ENCODE measurements at regions not wholly inside any gene's neighbourhood (a gene's known extent, or its start where the extent isn't known, plus 50 kb on each side); places are given as distances from the start of the nearest gene placed in this dataset.
"Not testable (repeated sequence)": the region's sequence is repeated elsewhere in the genome, so short reads cannot be mapped to it uniquely, and the experiment has no call there.

- no peak for DNase-seq
- Histone ChIP-seq H3K9me3 (no peaks in the 10 kb centered on the region), H3K27me3 (no peaks in the 10 kb centered on the region)
Observed at GRCh38 chr5:28313953-28314352, 1275.6 kb upstream of the CDH9 start.

GRCh38 chr5:28313321-28313951 lies 1275.0 kb upstream of the CDH9 start:
- Histone ChIP-seq H3K9me3 (no peaks in the 10 kb centered on the region), H3K27me3 (no peaks in the 10 kb centered on the region), H3K4me3 (no peak overlapping the region), H3K36me3 (no peaks in the 10 kb centered on the region)
- no peak for DNase-seq

More at GRCh38 chr5:28313953-28314352, 1275.6 kb upstream of the CDH9 start:
- H3K4me3 ChIP-seq, result no peak overlapping the region
- H3K36me3 ChIP-seq, result no peaks in the 10 kb centered on the region

- DNase-seq, result no peak
- Histone ChIP-seq H3K9me3 (no peaks in the 10 kb centered on the region), H3K4me3 (no peak overlapping the region), H3K27me3 (no peaks in the 10 kb centered on the region), H3K36me3 (no peaks in the 10 kb centered on the region)
Observed at GRCh38 chr5:28310696-28311095, 1272.3 kb upstream of the CDH9 start.

GRCh38 chr5:28305891-28306290 lies 1267.5 kb upstream of the CDH9 start:
- H3K9me3 ChIP-seq, result peaks cover 24% of the 10 kb centered on the region
- no peaks in the 10 kb centered on the region for H3K36me3 ChIP-seq
- no peak for DNase-seq
- no peak overlapping the region for H3K4me3 ChIP-seq
- H3K27me3 ChIP-seq, result no peaks in the 10 kb centered on the region

- Histone ChIP-seq H3K9me3 (peaks cover 25% of the 10 kb centered on the region), H3K36me3 (no peaks in the 10 kb centered on the region), H3K27me3 (no peaks in the 10 kb centered on the region), H3K4me3 (no peak overlapping the region)
- peak; percentile 68 for DNase-seq
Observed at GRCh38 chr5:28301712-28302111, 1263.3 kb upstream of the CDH9 start.

- no peak for DNase-seq
- H3K9me3 ChIP-seq, result peaks cover 6% of the 10 kb centered on the region
- H3K4me3 ChIP-seq, result no peak overlapping the region
- no peaks in the 10 kb centered on the region for H3K36me3 ChIP-seq
- H3K27me3 ChIP-seq, result no peaks in the 10 kb centered on the region
Observed at GRCh38 chr5:28296254-28297013, 1258.0 kb upstream of the CDH9 start.

- not testable (repeated sequence) for H3K4me3 ChIP-seq, DNase-seq
Observed at GRCh38 chr5:28287021-28287420, 1248.6 kb upstream of the CDH9 start.

GRCh38 chr5:28286566-28286965 lies 1248.2 kb upstream of the CDH9 start:
- no peak overlapping the region for H3K4me3 ChIP-seq
- DNase-seq, result no peak
- H3K27me3 ChIP-seq, result no peaks in the 10 kb centered on the region
- H3K36me3 ChIP-seq, result no peaks in the 10 kb centered on the region
- H3K9me3 ChIP-seq, result no peaks in the 10 kb centered on the region

More at GRCh38 chr5:28287021-28287420, 1248.6 kb upstream of the CDH9 start:
- H3K27me3 ChIP-seq, H3K36me3 ChIP-seq, H3K9me3 ChIP-seq: not testable (repeated sequence)

GRCh38 chr5:28284788-28285187 lies 1246.4 kb upstream of the CDH9 start:
- Histone ChIP-seq H3K36me3 (no peaks in the 10 kb centered on the region), H3K9me3 (no peaks in the 10 kb centered on the region), H3K4me3 (no peak overlapping the region), H3K27me3 (no peaks in the 10 kb centered on the region)
- no peak for DNase-seq

GRCh38 chr5:28281351-28281750 lies 1243.0 kb upstream of the CDH9 start:
- Histone ChIP-seq H3K4me3 (no peak overlapping the region), H3K9me3 (no peaks in the 10 kb centered on the region), H3K27me3 (no peaks in the 10 kb centered on the region), H3K36me3 (no peaks in the 10 kb centered on the region)
- DNase-seq, result no peak

- no peak for DNase-seq
- Histone ChIP-seq H3K27me3 (no peaks in the 10 kb centered on the region), H3K9me3 (no peaks in the 10 kb centered on the region), H3K4me3 (no peak overlapping the region), H3K36me3 (no peaks in the 10 kb centered on the region)
Observed at GRCh38 chr5:28275931-28276330, 1237.5 kb upstream of the CDH9 start.

GRCh38 chr5:28269978-28270377 lies 1231.6 kb upstream of the CDH9 start:
- no peak for DNase-seq
- Histone ChIP-seq H3K4me3 (no peak overlapping the region), H3K27me3 (no peaks in the 10 kb centered on the region), H3K9me3 (no peaks in the 10 kb centered on the region), H3K36me3 (no peaks in the 10 kb centered on the region)

- Histone ChIP-seq H3K4me3 (no peak overlapping the region), H3K9me3 (no peaks in the 10 kb centered on the region), H3K27me3 (no peaks in the 10 kb centered on the region), H3K36me3 (no peaks in the 10 kb centered on the region)
- DNase-seq, result no peak
Observed at GRCh38 chr5:28265877-28266276, 1227.5 kb upstream of the CDH9 start.

- Histone ChIP-seq H3K36me3 (no peaks in the 10 kb centered on the region), H3K9me3 (peaks cover 3% of the 10 kb centered on the region; the same call in 1 of the 2 replicates), H3K27me3 (no peaks in the 10 kb centered on the region), H3K4me3 (no peak overlapping the region)
- no peak for DNase-seq
Observed at GRCh38 chr5:28254846-28255245, 1216.5 kb upstream of the CDH9 start.

- H3K4me3 ChIP-seq, result no peak overlapping the region
Observed at GRCh38 chr5:28253431-28253830, 1215.0 kb upstream of the CDH9 start.

GRCh38 chr5:28249771-28250415 lies 1211.5 kb upstream of the CDH9 start:
- H3K36me3 ChIP-seq, result no peaks in the 10 kb centered on the region
- peak; percentile 12 for DNase-seq

More at GRCh38 chr5:28253431-28253830, 1215.0 kb upstream of the CDH9 start:
- DNase-seq, result no peak
- Histone ChIP-seq H3K9me3 (peaks cover 3% of the 10 kb centered on the region; the same call in 1 of the 2 replicates), H3K36me3 (no peaks in the 10 kb centered on the region), H3K27me3 (no peaks in the 10 kb centered on the region)

GRCh38 chr5:28234356-28234968 lies 1196.1 kb upstream of the CDH9 start:
- no peaks in the 10 kb centered on the region; the same call in 1 of the 2 replicates for H3K9me3 ChIP-seq
- H3K4me3 ChIP-seq, result no peak overlapping the region
- no peaks in the 10 kb centered on the region for H3K36me3 ChIP-seq
- H3K27me3 ChIP-seq, result no peaks in the 10 kb centered on the region
- no peak for DNase-seq

More at GRCh38 chr5:28249771-28250415, 1211.5 kb upstream of the CDH9 start:
- no peak overlapping the region for H3K4me3 ChIP-seq
- H3K27me3 ChIP-seq, result no peaks in the 10 kb centered on the region
- peaks cover 5% of the 10 kb centered on the region; the same call in 1 of the 2 replicates for H3K9me3 ChIP-seq

Measured in MG63 (cell line).